Fibroblast of skin of right quadriceps (primary cell): ENCODE measurements at regions not wholly inside any gene's neighbourhood (a gene's known extent, or its start where the extent isn't known, plus 50 kb on each side); places are given as distances from the start of the nearest gene placed in this dataset.
A peak's percentile ranks its signal among the peaks of the same experiment; 100 is the strongest.
"Not testable (repeated sequence)": the region's sequence is repeated elsewhere in the genome, so short reads cannot be mapped to it uniquely, and the experiment has no call there.

Experiments used
- DNase-seq: peaks from one replicate; pipeline ENCODE4 v3.0.0-alpha.2; 2013

DNA sequence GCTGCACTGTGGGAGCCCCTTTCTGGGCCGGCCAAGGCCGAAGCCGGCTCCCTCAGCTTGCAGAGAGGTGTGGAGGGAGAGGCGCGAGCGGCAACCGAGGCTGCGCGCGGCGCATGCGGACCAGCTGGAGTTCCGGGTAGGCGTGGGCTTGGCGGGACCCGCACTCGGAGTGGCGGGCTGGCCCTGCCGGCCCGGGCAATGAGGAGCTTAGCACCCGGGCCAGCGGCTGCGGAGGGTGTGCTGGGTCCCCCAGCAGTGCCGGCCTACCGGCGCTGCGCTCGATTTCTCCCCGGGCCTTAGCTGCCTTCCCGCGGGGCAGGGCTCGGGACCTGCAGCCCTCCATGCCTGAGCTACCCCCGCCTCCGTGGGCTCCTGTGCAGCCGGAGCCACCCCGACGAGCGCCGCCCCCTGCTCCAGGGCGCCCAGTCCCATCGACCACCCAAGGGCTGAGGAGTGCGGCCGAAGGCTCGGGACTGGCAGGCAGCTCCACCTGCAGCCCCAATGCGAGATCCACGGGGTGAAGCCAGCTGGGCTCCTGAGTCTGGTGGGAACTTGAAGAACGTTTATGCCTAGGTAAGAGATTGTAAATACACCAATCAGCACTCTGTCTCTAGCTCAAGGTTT lies 777.9 kb downstream of the CDH11 start:
- DNase-seq, result not testable (repeated sequence)

GRCh38 chr16:64343061-64343819 lies 778.6 kb downstream of the CDH11 start:
- no peak for DNase-seq

- not testable (repeated sequence) for DNase-seq
Measured at GRCh38 chr16:64341336-64341735, 780.5 kb downstream of the CDH11 start.

DNA sequence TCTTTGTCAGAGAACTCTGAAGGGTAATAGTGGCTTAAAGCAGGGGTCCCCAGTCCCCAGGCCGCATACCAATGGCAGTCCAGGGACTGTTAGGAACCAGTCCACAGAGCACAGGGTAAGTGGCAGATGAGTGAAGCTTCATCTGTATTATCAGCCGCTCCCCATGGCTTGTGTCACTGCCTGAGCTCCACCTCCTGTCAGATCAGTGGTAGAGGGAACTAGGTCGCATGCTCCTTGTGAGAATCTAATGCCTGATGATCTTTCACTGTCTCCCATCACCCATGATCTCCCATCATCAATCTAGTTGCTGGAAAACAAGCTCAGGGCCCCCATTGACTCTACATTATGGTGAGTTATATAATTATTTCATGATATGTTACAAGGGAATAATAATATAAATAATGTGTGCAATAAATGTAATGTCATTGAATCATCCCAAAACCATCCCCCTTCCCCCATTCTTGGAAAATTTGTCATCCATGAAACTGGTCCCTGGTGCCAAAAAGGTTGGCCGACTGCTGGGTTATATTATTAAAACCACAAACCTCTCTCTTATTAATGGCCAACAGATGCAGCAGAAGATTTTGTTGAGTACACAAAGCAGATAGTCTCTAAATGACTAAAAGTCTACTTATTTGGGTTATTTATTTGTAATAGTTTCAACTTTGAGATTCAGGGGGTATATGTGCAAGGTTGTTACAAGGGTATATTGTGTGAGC lies 782.7 kb downstream of the CDH11 start:
- DNase-seq, result peak; percentile 98

GRCh38 chr16:64321881-64322280 lies 800.0 kb downstream of the CDH11 start:
- DNase-seq, result no peak

GRCh38 chr16:64321066-64321465 lies 800.8 kb downstream of the CDH11 start:
- DNase-seq, result no peak

DNA sequence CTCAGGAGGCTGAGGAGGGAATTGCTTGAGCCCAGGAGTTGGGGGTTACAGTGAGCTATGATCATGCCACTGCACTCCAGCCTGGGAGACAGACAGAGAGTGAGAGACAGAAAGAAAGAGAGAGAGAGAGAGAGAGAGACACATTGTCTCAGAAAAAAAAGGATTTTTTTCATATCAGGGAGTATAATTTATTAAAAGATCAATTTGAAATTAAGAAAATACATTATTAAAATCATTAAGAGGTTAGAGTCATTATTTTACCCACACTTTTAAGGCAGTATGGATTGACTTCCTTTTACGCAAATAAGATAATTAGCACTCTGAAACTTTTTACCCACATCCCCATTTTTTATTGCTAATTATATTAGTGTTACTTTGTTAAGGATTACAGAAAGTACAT lies 804.3 kb downstream of the CDH11 start:
- DNase-seq, result no peak

DNA sequence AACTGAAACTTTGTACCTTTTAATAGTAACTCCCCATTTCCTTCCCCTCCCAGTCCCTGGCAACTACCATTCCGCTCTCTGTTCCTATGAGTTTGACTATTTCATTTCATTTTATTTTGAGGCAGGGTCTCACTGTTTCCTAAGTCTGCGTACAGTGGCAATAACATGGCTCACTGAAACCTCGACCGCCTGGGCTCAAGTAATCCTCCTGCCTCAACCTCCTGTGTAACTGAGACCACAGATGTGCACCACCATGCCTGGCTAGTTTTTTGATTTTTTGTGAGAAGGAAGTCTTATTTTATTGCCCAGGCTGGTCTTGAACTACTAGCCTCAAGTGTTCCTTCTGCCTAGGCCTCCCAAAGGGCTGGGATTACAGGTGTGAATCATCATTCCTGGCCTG lies 808.1 kb downstream of the CDH11 start:
- no peak for DNase-seq

DNA sequence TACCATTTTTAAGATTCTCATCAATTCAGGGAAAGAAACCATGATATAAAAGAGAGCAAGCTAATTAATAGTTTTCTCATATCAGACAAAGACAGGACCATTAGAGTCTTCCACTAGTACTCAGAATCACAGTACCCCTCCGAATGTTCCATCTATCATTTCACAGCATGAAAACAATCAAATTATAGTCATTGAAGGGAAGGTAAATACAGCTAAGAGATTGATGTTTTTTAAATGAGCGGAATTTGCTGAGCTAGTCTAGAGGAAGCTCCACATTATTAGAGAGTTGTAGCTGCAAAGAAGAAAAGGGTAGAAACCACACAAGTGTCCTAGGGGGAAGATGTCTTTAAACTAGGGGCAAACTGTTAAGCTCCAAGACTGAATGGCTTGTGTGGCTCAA lies 808.9 kb downstream of the CDH11 start:
- no peak for DNase-seq

DNA sequence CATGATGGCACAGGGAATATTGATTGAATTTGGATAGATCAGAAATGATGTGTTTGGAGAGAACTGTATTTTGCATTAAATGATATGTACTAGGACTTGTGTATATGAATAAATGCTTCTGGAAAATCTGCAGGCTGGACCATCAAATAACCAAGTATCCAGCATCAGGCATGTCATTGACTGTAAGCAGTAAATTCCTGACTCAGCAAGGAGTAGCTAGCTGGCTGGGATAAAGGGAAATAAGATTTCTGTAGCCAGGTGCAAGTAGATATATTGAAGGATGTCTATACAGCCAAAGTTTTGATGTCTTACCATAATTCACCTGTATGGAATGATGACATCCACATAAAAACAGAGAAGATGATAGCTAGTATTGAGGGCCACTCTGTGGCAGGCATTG lies 809.6 kb downstream of the CDH11 start:
- no peak for DNase-seq

DNA sequence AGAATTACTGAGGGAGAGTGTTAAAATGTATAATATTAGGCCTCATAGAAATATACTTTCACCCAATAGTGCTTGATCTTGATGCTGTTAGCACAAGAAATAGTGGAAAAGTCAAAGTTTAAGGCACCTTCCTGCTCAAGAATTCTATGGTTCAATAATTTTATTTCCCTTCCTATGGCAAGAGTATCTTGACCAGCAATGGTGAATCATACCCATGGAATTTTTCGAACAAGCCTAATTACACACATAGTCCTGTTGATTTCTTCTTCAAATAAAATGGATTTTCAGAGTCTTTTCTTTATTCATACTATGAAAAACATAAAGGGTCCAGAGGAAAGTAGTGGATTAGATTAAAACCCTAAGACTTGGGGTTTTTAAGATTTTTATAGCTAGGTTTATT lies 810.6 kb downstream of the CDH11 start:
- peak; percentile 37 for DNase-seq

DNA sequence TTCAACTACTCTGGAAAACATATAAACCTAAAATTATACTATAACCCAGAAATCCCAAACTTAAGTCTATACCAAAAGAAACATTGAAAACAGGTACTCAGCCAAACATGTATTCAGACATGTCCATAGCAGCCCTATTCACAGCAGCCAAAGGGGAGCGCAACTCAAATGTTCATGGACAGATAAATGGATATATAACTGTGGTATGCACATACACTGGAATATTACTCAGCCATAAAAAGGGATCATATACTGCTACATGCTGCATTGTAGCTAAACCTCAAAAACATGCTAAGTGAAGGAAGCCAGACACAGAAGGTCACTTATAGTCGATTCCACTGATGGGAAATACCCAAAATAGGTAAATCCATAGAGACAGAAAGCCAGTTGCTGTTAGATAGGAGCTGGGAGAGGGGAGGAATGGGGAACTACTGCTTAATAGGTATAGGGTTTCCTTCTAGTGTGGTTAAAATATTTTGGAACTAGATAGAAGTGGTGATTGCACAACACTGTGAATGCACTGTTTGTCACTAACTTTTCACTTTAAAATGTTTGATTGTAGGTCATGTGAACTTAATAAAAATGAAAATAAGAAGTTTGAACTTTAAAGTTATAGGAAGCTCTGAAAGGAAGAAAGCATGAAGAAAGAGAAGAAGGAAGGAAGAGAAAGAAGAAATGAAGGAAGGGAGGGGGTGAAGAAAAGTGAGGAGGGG lies 812.3 kb downstream of the CDH11 start:
- DNase-seq, result no peak

DNA sequence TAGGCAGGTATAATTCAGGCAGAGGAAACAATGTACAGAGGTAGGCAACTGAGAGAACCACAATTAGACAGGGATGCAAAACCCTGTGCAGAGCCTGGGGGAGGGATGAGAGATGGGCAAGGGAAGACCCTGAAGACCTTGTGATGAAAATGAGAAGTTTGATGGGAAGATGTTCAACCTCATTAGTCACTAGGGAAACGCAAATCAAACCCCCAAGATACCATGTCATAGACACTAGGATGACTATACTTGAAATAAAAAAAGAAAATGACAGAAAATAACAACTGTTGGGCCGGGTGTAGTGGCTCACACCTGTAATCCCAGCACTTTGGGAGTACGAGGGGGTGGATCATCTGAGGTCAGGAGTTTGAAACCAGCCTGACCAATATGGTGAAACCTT lies 813.1 kb downstream of the CDH11 start:
- DNase-seq, result no peak

DNA sequence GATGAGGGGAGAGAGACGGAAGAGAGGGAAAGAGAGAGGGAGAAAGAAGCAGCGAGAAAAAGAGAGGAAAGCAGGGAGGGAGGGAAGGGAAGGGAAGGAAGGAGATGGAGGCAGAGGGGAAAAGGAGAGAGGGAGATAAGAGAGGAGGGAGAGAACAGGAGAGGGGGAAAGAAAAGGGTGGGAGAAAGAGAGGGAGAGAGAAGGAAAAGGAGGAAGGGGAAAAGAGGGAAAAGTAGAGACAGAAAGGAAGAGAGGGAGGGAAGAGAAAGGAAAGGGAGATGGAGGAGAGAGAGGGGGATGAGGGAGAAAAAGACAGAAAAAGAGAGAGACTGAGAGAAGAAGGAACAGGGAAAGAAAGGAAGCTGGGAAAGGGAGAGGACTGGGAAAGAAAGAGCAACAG lies 814.4 kb downstream of the CDH11 start:
- no peak for DNase-seq

- no peak for DNase-seq
Measured at GRCh38 chr16:64305663-64306062, 816.2 kb downstream of the CDH11 start.

GRCh38 chr16:64304951-64305350 lies 816.9 kb downstream of the CDH11 start:
- no peak for DNase-seq

GRCh38 chr16:64304396-64304795 lies 817.5 kb downstream of the CDH11 start:
- no peak for DNase-seq

- DNase-seq, result no peak
Measured at GRCh38 chr16:64297863-64298600, 823.8 kb downstream of the CDH11 start.

DNA sequence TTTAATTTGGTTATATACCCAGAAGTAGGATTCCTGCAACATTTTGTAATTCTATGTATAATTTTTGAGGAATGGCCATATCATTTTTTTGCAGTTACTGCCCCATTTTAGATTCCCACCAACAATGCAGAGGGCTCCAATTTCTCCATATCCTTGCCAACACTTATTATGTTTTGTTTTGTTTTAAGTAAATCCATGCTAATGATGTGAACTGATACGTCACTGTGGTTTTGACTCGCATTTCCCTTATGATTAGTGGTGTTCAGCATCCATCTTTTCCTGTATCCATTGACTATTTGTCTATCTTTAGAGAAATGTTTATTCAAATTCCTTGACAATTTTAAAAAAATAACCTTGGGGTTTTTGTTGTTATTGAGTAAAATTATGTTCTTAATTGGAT lies 826.4 kb downstream of the CDH11 start:
- peak; percentile 35 for DNase-seq

DNA sequence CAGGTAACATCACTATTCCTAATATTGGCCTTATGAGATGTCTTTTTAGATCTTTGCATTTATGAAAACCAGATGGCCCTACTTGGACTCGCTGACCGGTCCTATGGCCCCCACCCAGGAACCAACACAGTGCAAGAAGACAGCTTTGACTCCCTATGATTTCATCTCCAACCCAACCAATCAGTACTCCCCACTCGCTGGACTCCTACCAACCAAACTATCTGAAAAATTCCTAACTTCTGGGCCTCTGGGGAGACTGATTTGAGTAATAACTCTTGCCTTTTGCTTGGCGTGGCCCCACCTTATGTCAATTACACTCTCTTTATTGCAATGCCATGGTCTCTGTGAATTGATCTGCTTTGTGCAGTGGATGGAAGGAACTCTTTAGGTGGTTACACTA lies 828.9 kb downstream of the CDH11 start:
- no peak for DNase-seq

DNA sequence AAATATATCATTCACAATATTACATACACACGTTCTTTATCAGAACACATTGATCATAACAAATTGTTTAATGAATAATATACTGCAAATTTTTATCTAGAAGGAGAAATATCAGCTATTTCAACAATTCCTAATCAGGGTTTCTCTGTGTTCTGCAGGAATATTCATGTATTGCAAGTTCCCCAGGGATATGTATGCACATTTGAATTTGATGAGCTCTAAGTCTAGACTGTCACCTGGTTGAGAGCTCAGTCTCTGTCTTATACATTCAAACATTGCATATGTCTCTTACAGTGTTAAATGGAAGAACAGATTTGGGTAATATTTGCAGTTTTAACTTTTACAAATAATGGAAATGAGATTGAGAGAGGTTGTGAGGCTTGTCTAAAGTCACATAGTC lies 829.7 kb downstream of the CDH11 start:
- no peak for DNase-seq

DNA sequence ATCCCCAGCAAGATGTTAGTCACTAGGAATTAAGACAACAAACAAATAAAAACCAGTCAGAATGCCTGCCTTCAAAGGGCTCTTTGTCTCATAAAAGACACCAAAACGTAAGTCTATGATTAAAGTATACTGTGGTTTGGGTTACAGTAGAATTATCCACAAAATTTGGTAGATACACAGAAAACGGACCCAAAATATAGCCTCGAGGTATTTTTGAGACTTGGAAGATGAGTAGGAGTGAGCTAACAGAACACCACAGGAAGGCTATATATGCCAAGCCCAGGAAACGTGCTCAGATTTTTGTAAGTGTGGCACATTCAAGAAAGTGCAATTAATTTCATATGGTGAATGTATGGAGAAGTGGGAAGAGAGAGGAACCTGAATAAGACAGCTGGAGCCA lies 831.4 kb downstream of the CDH11 start:
- DNase-seq, result no peak
